H9 (cell line): ENCODE measurements at regions not wholly inside any gene's neighbourhood (a gene's known extent, or its start where the extent isn't known, plus 50 kb on each side); places are given as distances from the start of the nearest gene placed in this dataset.

Experiments used
- DNase-seq: peaks from one replicate; pipeline ENCODE4 v3.0.0-alpha.2; 2017
- H2AFZ ChIP-seq: one replicate; pipeline ENCODE4 v1.6.1; 2013; ENCODE audit warnings: mild to moderate bottlenecking, low read length, control low read depth, moderate library complexity
- H2AK5ac ChIP-seq: 2 replicates; pipeline ENCODE4 v1.6.1; 2013; ENCODE audit warnings: low read length, control low read depth, mixed read lengths; ENCODE audit not compliant: insufficient read length
- H2BK120ac ChIP-seq: one replicate; pipeline ENCODE4 v1.6.1; 2013; ENCODE audit warnings: low read depth, mild to moderate bottlenecking, low read length, control low read depth, inconsistent platforms; ENCODE audit not compliant: poor library complexity, severe bottlenecking
- H2BK12ac ChIP-seq: 2 replicates; pipeline ENCODE4 v1.6.1; 2013; ENCODE audit warnings: low read length, control low read depth, mixed read lengths, low read depth; ENCODE audit not compliant: insufficient read length
- H2BK15ac ChIP-seq: 2 replicates; pipeline ENCODE4 v1.6.1; 2013; ENCODE audit warnings: low read depth, low read length, control low read depth
- H2BK20ac ChIP-seq: one replicate; pipeline ENCODE4 v1.6.1; 2013; ENCODE audit warnings: low read depth, mild to moderate bottlenecking, low read length, control low read depth, inconsistent platforms; ENCODE audit not compliant: poor library complexity, severe bottlenecking
- H2BK5ac ChIP-seq: 2 replicates; pipeline ENCODE4 v1.6.1; 2013; ENCODE audit warnings: low read length, control low read depth, mixed read lengths; ENCODE audit not compliant: insufficient read length
- H3K14ac ChIP-seq: 2 replicates; pipeline ENCODE4 v1.6.1; 2013; ENCODE audit warnings: low read length, control low read depth; ENCODE audit not compliant: insufficient read depth
- H3K18ac ChIP-seq: 2 replicates; pipeline ENCODE4 v1.6.1; 2013; ENCODE audit warnings: low read depth, mild to moderate bottlenecking, mixed read lengths, low read length, control low read depth; ENCODE audit not compliant: insufficient read length
- H3K23ac ChIP-seq: 2 replicates; pipeline ENCODE4 v1.6.1; 2013; ENCODE audit warnings: low read length, control low read depth, mixed read lengths, low read depth; ENCODE audit not compliant: insufficient read length
- H3K23me2 ChIP-seq: 2 replicates; pipeline ENCODE4 v1.6.1; 2013; ENCODE audit warnings: low read depth, mild to moderate bottlenecking, mixed read lengths, low read length, control low read depth; ENCODE audit not compliant: insufficient read length, poor library complexity, severe bottlenecking
- H3K27ac ChIP-seq: 2 replicates; pipeline ENCODE4 v1.5.1; 2013; ENCODE audit warnings: low read length, control low read depth, mixed read lengths, low read depth; ENCODE audit not compliant: insufficient read length
- H3K27me3 ChIP-seq: 2 replicates; pipeline ENCODE4 v1.6.1; 2013; ENCODE audit warnings: low read length, control low read depth, inconsistent platforms; ENCODE audit not compliant: insufficient read depth
- H3K4ac ChIP-seq: 2 replicates; pipeline ENCODE4 v1.6.1; 2013; ENCODE audit warnings: low read depth, mild to moderate bottlenecking, control low read depth, inconsistent platforms, low read length, moderate library complexity
- H3K4me1 ChIP-seq: 2 replicates; pipeline ENCODE4 v1.6.1; 2013; ENCODE audit warnings: low read length, control low read depth, inconsistent platforms; ENCODE audit not compliant: insufficient read depth
- H3K4me2 ChIP-seq: 2 replicates; pipeline ENCODE4 v1.6.1; 2013; ENCODE audit warnings: low read length, control low read depth, mixed read lengths; ENCODE audit not compliant: insufficient read length, insufficient read depth
- H3K56ac ChIP-seq: 2 replicates; pipeline ENCODE4 v1.6.1; 2013; ENCODE audit warnings: low read depth, mild to moderate bottlenecking, mixed read lengths, low read length, control low read depth; ENCODE audit not compliant: insufficient read length
- H3K79me1 ChIP-seq: 2 replicates; pipeline ENCODE4 v1.6.1; 2013; ENCODE audit warnings: low read depth, mild to moderate bottlenecking, moderate library complexity, low read length, control low read depth, inconsistent platforms; ENCODE audit not compliant: insufficient read depth, poor library complexity, severe bottlenecking
- H3K79me2 ChIP-seq: 2 replicates; pipeline ENCODE4 v1.6.1; 2013; ENCODE audit warnings: low read length, control low read depth, inconsistent platforms; ENCODE audit not compliant: insufficient read depth
- H3K9ac ChIP-seq: 2 replicates; pipeline ENCODE4 v1.6.1; 2013; ENCODE audit warnings: low read length, control low read depth, mixed read lengths; ENCODE audit not compliant: insufficient read length; ENCODE audit errors: extremely low read depth
- H3K9me3 ChIP-seq: one replicate; pipeline ENCODE4 v1.6.1; 2013; ENCODE audit warnings: low read depth, low read length, inconsistent platforms; ENCODE audit not compliant: control insufficient read depth
- H3T11ph ChIP-seq: one replicate; pipeline ENCODE4 v1.6.1; 2013; ENCODE audit warnings: mild to moderate bottlenecking, low read length, control low read depth, inconsistent platforms
- H4K20me1 ChIP-seq: one replicate; pipeline ENCODE4 v1.6.1; 2013; ENCODE audit not compliant: control insufficient read depth, insufficient read length, insufficient read depth
- H4K5ac ChIP-seq: 2 replicates; pipeline ENCODE4 v1.6.1; 2013; ENCODE audit warnings: low read depth, mild to moderate bottlenecking, mixed read lengths, low read length, control low read depth; ENCODE audit not compliant: insufficient read length
- H4K8ac ChIP-seq: replicated peaks from 2 replicates; pipeline ENCODE4 v1.6.1; 2013; ENCODE audit warnings: low read length, control low read depth, mixed read lengths, low read depth; ENCODE audit not compliant: insufficient read length
- H4K91ac ChIP-seq: 2 replicates; pipeline ENCODE4 v1.6.1; 2013; ENCODE audit warnings: low read depth, mild to moderate bottlenecking, moderate library complexity, mixed read lengths, low read length, control low read depth; ENCODE audit not compliant: insufficient read length
- H3K27ac Mint-ChIP-seq, 3 experiments: 2 replicates in 2 of 3; 3 replicates in 1 of 3; pipeline ENCODE4 v1.8.0; 2020 to 2021; ENCODE audit warnings: mixed read lengths in 3 of 3, mild to moderate bottlenecking in 1 of 3, moderate library complexity in 1 of 3
- H3K27me3 Mint-ChIP-seq: 2 replicates; pipeline ENCODE4 v1.8.0; 2021; ENCODE audit warnings: low read depth, mild to moderate bottlenecking, moderate library complexity, mixed read lengths
- H3K36me3 Mint-ChIP-seq, 3 experiments: 2 replicates in 2 of 3; 3 replicates in 1 of 3; pipeline ENCODE4 v1.8.0; 2020 to 2021; ENCODE audit warnings: low read depth in 3 of 3, mixed read lengths in 3 of 3; ENCODE audit not compliant: insufficient read depth in 1 of 3
- H3K4me1 Mint-ChIP-seq, 2 experiments: 2 replicates each; pipeline ENCODE4 v1.8.0; 2020; ENCODE audit warnings: mixed read lengths in 2 of 2
- H3K4me3 Mint-ChIP-seq, 2 experiments: 2 replicates in 1 of 2; 3 replicates in 1 of 2; pipeline ENCODE4 v1.8.0; 2020 to 2021; ENCODE audit warnings: mild to moderate bottlenecking in 2 of 2, mixed read lengths in 2 of 2, moderate library complexity in 1 of 2
- H3K9me3 Mint-ChIP-seq, 2 experiments: 2 replicates in 1 of 2; 3 replicates in 1 of 2; pipeline ENCODE4 v1.8.0; 2020; ENCODE audit warnings: mild to moderate bottlenecking in 2 of 2, mixed read lengths in 2 of 2, moderate library complexity in 1 of 2
- CTCF ChIP-seq: fragments of 200-600 bp; sonication (generic); conservative IDR thresholded peaks from 3 replicates; pipeline ENCODE4 v1.8.0; 2021; ENCODE audit warnings: antibody characterized with exemption, mild to moderate bottlenecking
- WGBS: extraction: QIAGEN DNeasy Blood & Tissue Kit; methylation state at CpG from one replicate; pipeline ENCODE4 v1.1.7; 2013; ENCODE audit warnings: missing lambda C conversion rate, low lambda C conversion rate, mixed read lengths; ENCODE audit not compliant: insufficient read length; ENCODE audit errors: extremely low coverage; 5-methylcytosine and 5-hydroxymethylcytosine counted together

- Histone ChIP-seq H3K14ac (no peak overlapping the region), H3K4me1 (no peaks in the 10 kb centered on the region), H3K27me3 (no peaks in the 10 kb centered on the region), H2AFZ (no peak overlapping the region), H3K23ac (no peak overlapping the region), H3K56ac (no peak overlapping the region), H2BK120ac (no peak overlapping the region), H3K27ac (no peak overlapping the region), H3K4me2 (no peak overlapping the region), H4K5ac (no peak overlapping the region), H3K79me2 (no peaks in the 10 kb centered on the region), H2BK5ac (no peak overlapping the region), H2BK15ac (no peak overlapping the region), H3K4ac (no peak overlapping the region), H3T11ph (no peak overlapping the region), H2BK20ac (no peak overlapping the region), H2BK12ac (no peak overlapping the region), H3K9me3 (no peaks in the 10 kb centered on the region), H4K8ac (peak overlapping the region; percentile 72), H3K23me2 (no peaks in the 10 kb centered on the region), H3K79me1 (no peaks in the 10 kb centered on the region), H3K9ac (no peak overlapping the region), H4K20me1 (no peaks in the 10 kb centered on the region), H2AK5ac (no peak overlapping the region), H3K18ac (no peak overlapping the region), H4K91ac (no peak overlapping the region)
- no peak for DNase-seq
- Mint-ChIP-seq H3K4me1 (peaks cover 0 to 7% of the 10 kb centered on the region in 2 experiments; a peak in 2 of 4 replicates), H3K27ac (no peak overlapping the region; a peak in 1 of 7 replicates), H3K9me3 (no peaks in the 10 kb centered on the region), H3K4me3 (no peak overlapping the region), H3K36me3 (no peaks in the 10 kb centered on the region; a peak in 1 of 7 replicates), H3K27me3 (no peaks in the 10 kb centered on the region)
- no peak for TF ChIP-seq CTCF
- no CpG with 5 or more reads among the region's 2 CpGs for WGBS
Measured at GRCh38 chr17:54770836-54771235, 129.8 kb upstream of the TOM1L1 start.
